Panc1 (cell line): ENCODE measurements at regions not wholly inside any gene's neighbourhood (a gene's known extent, or its start where the extent isn't known, plus 50 kb on each side); places are given as distances from the start of the nearest gene placed in this dataset.
"Not testable (repeated sequence)": the region's sequence is repeated elsewhere in the genome, so short reads cannot be mapped to it uniquely, and the experiment has no call there.

Experiments
- CTCF ChIP-seq: fragments of 450-650 bp; IDR thresholded peaks from 2 replicates; pipeline ENCODE4 v1.5.1; 2017; ENCODE audit warnings: mild to moderate bottlenecking
- POLR2AphosphoS5 ChIP-seq: IDR thresholded peaks from 2 replicates; pipeline ENCODE4 v1.6.1; 2012; ENCODE audit warnings: mild to moderate bottlenecking, low read depth, low read length, moderate library complexity
- SIN3A ChIP-seq: IDR thresholded peaks from 2 replicates; pipeline ENCODE4 v1.6.1; 2012; ENCODE audit warnings: low read depth, mild to moderate bottlenecking, low read length, moderate library complexity, borderline replicate concordance; ENCODE audit not compliant: insufficient read depth
- TCF7L2 ChIP-seq: IDR thresholded peaks from 2 replicates; pipeline ENCODE4 v1.6.1; 2011; ENCODE audit warnings: mild to moderate bottlenecking, low read depth, low read length, inconsistent platforms

- TF ChIP-seq CTCF, POLR2AphosphoS5, SIN3A, TCF7L2: not testable (repeated sequence)
Observed at GRCh38 chr7:51386184-51386583, 69.6 kb upstream of the COBL start.
